HCT116 (cell line): ENCODE measurements at regions not wholly inside any gene's neighbourhood (a gene's known extent, or its start where the extent isn't known, plus 50 kb on each side); places are given as distances from the start of the nearest gene placed in this dataset.

ENCODE experiments used
- ATAC-seq: fragments of 200-7000 bp; cut with Tn5 transposase; 2 replicates; pipeline ENCODE4 v1.9.1; 2020; ENCODE audit warnings: mild to moderate bottlenecking, moderate library complexity
- BruUV-seq: library from RNA; stranded (reverse); fragments of 400-500 nt; replicated peaks from 2 replicates; lab custom pipeline; 2021; lab: Mats Ljungman, UMichigan
- CTCF ChIA-PET: fragments of 300-600 bp; sonication (Branson Sonifier 250); formaldehyde crosslinking; loops from one replicate; lab custom pipeline; 2021; ENCODE audit warnings: antibody characterized with exemption; lab: Charles Lee
- POLR2A ChIA-PET: fragments of 300-600, 350-600 bp; sonication (Branson Sonifier 250); formaldehyde crosslinking; loops from one replicate; lab custom pipeline; 2021; ENCODE audit warnings: antibody characterized with exemption; lab: Charles Lee
- RAD21 ChIA-PET, 2 experiments: fragments of 300-600 bp; sonication (Branson Sonifier 250); formaldehyde crosslinking; loops; one replicate each; lab custom pipeline; 2023; ENCODE audit warnings: low total read pairs in 2 of 2; ENCODE audit not compliant: uncharacterized antibody in 2 of 2, unreplicated experiment in 2 of 2, low non-redundant PET in 1 of 2; lab: Charles Lee
- DNase-seq: peaks from one replicate; pipeline ENCODE4 v3.0.0-alpha.2; 2010; ENCODE audit warnings: low read depth, low spot score
- H2AFZ ChIP-seq: fragments of 200-600 bp; shearing (Covaris generic), sonication (generic); 2 replicates; pipeline ENCODE4 v1.6.1; 2017; ENCODE audit warnings: low read depth, mixed run types, mixed read lengths, antibody characterized with exemption, low read length; ENCODE audit not compliant: poor library complexity, severe bottlenecking
- H3K27ac ChIP-seq: 2 replicates; pipeline ENCODE4 v1.5.1; 2012; ENCODE audit warnings: low read depth, low read length
- H3K27me3 ChIP-seq: fragments of 200-600 bp; sonication (generic); 2 replicates; pipeline ENCODE4 v1.6.1; 2016; ENCODE audit warnings: mixed run types, low read length, mixed read lengths; ENCODE audit not compliant: insufficient read depth
- H3K36me3 ChIP-seq, 2 experiments: fragments of 200-500 bp in 1 of 2; fragments of 200-600 bp in 1 of 2; sonication (Bioruptor generic) in 1 of 2; sonication (generic) in 1 of 2; 2 replicates each; pipeline versions ENCODE4 v1.5.1 to v1.6.1; 2014 to 2016; ENCODE audit warnings: low read length in 2 of 2, inconsistent platforms in 1 of 2, mixed read lengths in 1 of 2, mixed run types in 1 of 2; ENCODE audit not compliant: insufficient read depth in 2 of 2, control insufficient read depth in 1 of 2
- H3K4me1 ChIP-seq, 2 experiments: fragments of 200-600 bp in 1 of 2; sonication (generic) in 1 of 2; 2 replicates each; pipeline versions ENCODE4 v1.5.1 to v1.6.1; 2012 to 2017; ENCODE audit warnings: low read length in 2 of 2, inconsistent platforms in 1 of 2, mild to moderate bottlenecking in 1 of 2, mixed read lengths in 1 of 2, mixed run types in 1 of 2, moderate library complexity in 1 of 2; ENCODE audit not compliant: insufficient read depth in 2 of 2, control insufficient read depth in 1 of 2
- H3K4me2 ChIP-seq: fragments of 200-600 bp; sonication (generic); 2 replicates; pipeline ENCODE4 v1.6.1; 2017; ENCODE audit warnings: mixed run types, low read length, mixed read lengths
- H3K4me3 ChIP-seq, 2 experiments: fragments of 200-600 bp in 1 of 2; sonication (generic) in 1 of 2; replicated peaks in 1 of 2; 2 replicates each; pipeline ENCODE4 v1.5.1; 2011 to 2016; ENCODE audit warnings: low read length in 2 of 2, control low read depth in 1 of 2, low read depth in 1 of 2, mild to moderate bottlenecking in 1 of 2, mixed read lengths in 1 of 2, mixed run types in 1 of 2
- H3K79me2 ChIP-seq: fragments of 200-600 bp; sonication (generic); 2 replicates; pipeline ENCODE4 v1.6.1; 2017; ENCODE audit warnings: mild to moderate bottlenecking, mixed run types, low read length, moderate library complexity, mixed read lengths; ENCODE audit not compliant: insufficient read depth
- H3K9ac ChIP-seq: fragments of 200-600 bp; sonication (generic); 2 replicates; pipeline ENCODE4 v1.6.1; 2016; ENCODE audit warnings: low read length, mixed read lengths
- H3K9me2 ChIP-seq: fragments of 200-600 bp; sonication (generic), shearing (Covaris generic); 2 replicates; pipeline ENCODE4 v1.6.1; 2017; ENCODE audit warnings: mixed run types, mild to moderate bottlenecking, moderate library complexity; ENCODE audit not compliant: insufficient read depth
- H3K9me3 ChIP-seq, 2 experiments: fragments of 200-500 bp in 1 of 2; fragments of 200-600 bp in 1 of 2; sonication (Bioruptor generic) in 1 of 2; sonication (generic) in 1 of 2; 2 replicates each; pipeline ENCODE4 v1.6.1; 2014 to 2017; ENCODE audit warnings: low read length in 2 of 2, mixed read lengths in 2 of 2, inconsistent platforms in 1 of 2, low read depth in 1 of 2, mild to moderate bottlenecking in 1 of 2, mixed run types in 1 of 2, moderate library complexity in 1 of 2; ENCODE audit not compliant: control insufficient read depth in 1 of 2, insufficient read depth in 1 of 2
- H4K20me1 ChIP-seq: fragments of 200-600 bp; sonication (generic), shearing (Covaris generic); 2 replicates; pipeline ENCODE4 v1.6.1; 2017; ENCODE audit warnings: mixed run types, mild to moderate bottlenecking, moderate library complexity; ENCODE audit not compliant: insufficient read depth
- CBX3 ChIP-seq: IDR thresholded peaks from 2 replicates; pipeline ENCODE4 v1.6.1; 2012; ENCODE audit warnings: low read depth
- CEBPB ChIP-seq: IDR thresholded peaks from 2 replicates; pipeline ENCODE4 v1.6.1; 2012; ENCODE audit warnings: low read depth
- CTCF ChIP-seq, 3 experiments: fragments of 200-600 bp in 1 of 3; sonication (generic) in 1 of 3; IDR thresholded peaks in 2 of 3; conservative IDR thresholded peaks in 1 of 3; 2 replicates each; pipeline ENCODE4 v1.5.1; 2012 to 2017; ENCODE audit warnings: low read depth in 2 of 3, low read length in 2 of 3, antibody characterized with exemption in 1 of 3, borderline replicate concordance in 1 of 3, control low read depth in 1 of 3, mild to moderate bottlenecking in 1 of 3, mixed read lengths in 1 of 3, mixed run types in 1 of 3, moderate library complexity in 1 of 3; ENCODE audit not compliant: insufficient read depth in 1 of 3
- EGR1 ChIP-seq: IDR thresholded peaks from 2 replicates; pipeline ENCODE4 v1.6.1; 2012; ENCODE audit warnings: low read depth
- ELF1 ChIP-seq: IDR thresholded peaks from 2 replicates; pipeline ENCODE4 v1.6.1; 2012; ENCODE audit warnings: low read depth, borderline replicate concordance
- EZH2phosphoT487 ChIP-seq: fragments of 200-600 bp; IDR thresholded peaks from 2 replicates; pipeline ENCODE4 v1.6.1; 2018; ENCODE audit warnings: antibody characterized with exemption, borderline replicate concordance
- JUND ChIP-seq: IDR thresholded peaks from 2 replicates; pipeline ENCODE4 v1.6.1; 2012
- POLR2A ChIP-seq: IDR thresholded peaks from 2 replicates; pipeline ENCODE4 v1.7.0; 2011; ENCODE audit warnings: borderline replicate concordance; ENCODE audit not compliant: insufficient read depth, insufficient read length; ENCODE audit errors: extremely low read depth
- POLR2AphosphoS5 ChIP-seq: IDR thresholded peaks from 2 replicates; pipeline ENCODE4 v1.6.1; 2011; ENCODE audit warnings: mild to moderate bottlenecking, low read depth, low read length, moderate library complexity
- RAD21 ChIP-seq: IDR thresholded peaks from 2 replicates; pipeline ENCODE4 v1.6.1; 2012; ENCODE audit warnings: low read depth, mild to moderate bottlenecking
- REST ChIP-seq: IDR thresholded peaks from 2 replicates; pipeline ENCODE4 v1.6.1; 2012; ENCODE audit warnings: low read depth
- SIN3A ChIP-seq: IDR thresholded peaks from 2 replicates; pipeline ENCODE4 v1.6.1; 2012; ENCODE audit warnings: low read depth
- SP1 ChIP-seq: IDR thresholded peaks from 2 replicates; pipeline ENCODE4 v1.6.1; 2012; ENCODE audit warnings: low read depth
- SRF ChIP-seq: IDR thresholded peaks from 2 replicates; pipeline ENCODE4 v1.6.1; 2012; ENCODE audit warnings: low read depth
- TCF7L2 ChIP-seq: IDR thresholded peaks from 2 replicates; pipeline ENCODE4 v1.7.0; 2011; ENCODE audit warnings: borderline replicate concordance, inconsistent platforms; ENCODE audit not compliant: insufficient read depth, insufficient read length; ENCODE audit errors: extremely low read depth
- YY1 ChIP-seq: IDR thresholded peaks from 2 replicates; pipeline ENCODE4 v1.6.1; 2011; ENCODE audit warnings: low read length, low read depth, moderate library complexity, mild to moderate bottlenecking; ENCODE audit not compliant: insufficient replicate concordance; ENCODE audit errors: extremely low read depth
- ZBTB33 ChIP-seq: IDR thresholded peaks from 2 replicates; pipeline ENCODE4 v1.6.1; 2011; ENCODE audit warnings: mild to moderate bottlenecking, low read length, moderate library complexity; ENCODE audit not compliant: insufficient replicate concordance; ENCODE audit errors: extremely low read depth
- ZFX ChIP-seq: fragments of 450-650 bp; IDR thresholded peaks from 2 replicates; pipeline ENCODE4 v1.6.1; 2017
- ZNF274 ChIP-seq: fragments of 200-500 bp; sonication (Bioruptor generic); IDR thresholded peaks from 2 replicates; pipeline ENCODE4 v1.6.1; 2014; ENCODE audit warnings: mild to moderate bottlenecking, low read depth, low read length, inconsistent platforms
- intact Hi-C: fragments of 100-400 bp; cut with micrococcal nuclease; formaldehyde crosslinking; loops from 2 replicates; pipeline ENCODE4 v1.10.0; 2022

GRCh38 chr2:236871500-236872001 lies 214.1 kb upstream of the COPS8 start:
- ATAC-seq: no peak
- Histone ChIP-seq H3K79me2 (no peaks in the 10 kb centered on the region), H3K4me1 (0 out of 4 replicates have a peak, but pooled peaks cover 2 to 5% of the 10 kb centered on the region in 2 experiments), H3K27me3 (peaks cover 70% of the 10 kb centered on the region), H3K27ac (no peak overlapping the region), H4K20me1 (no peaks in the 10 kb centered on the region), H2AFZ (no peak overlapping the region), H3K9me2 (no peaks in the 10 kb centered on the region), H3K9ac (no peak overlapping the region), H3K4me3 (no peak overlapping the region), H3K36me3 (no peaks in the 10 kb centered on the region), H3K9me3 (no peaks in the 10 kb centered on the region), H3K4me2 (no peak overlapping the region)
- TF ChIP-seq ZNF274: no peak
- TF ChIP-seq EZH2phosphoT487: no peak
- no peak for TF ChIP-seq RAD21
- TF ChIP-seq YY1: no peak
- no peak for TF ChIP-seq TCF7L2
- no peak for TF ChIP-seq CTCF (IDR thresholded peaks at IDR 0.05 in 2 of 3, conservative IDR thresholded peaks at IDR 0.05 in 1 of 3; ENCODE audit: borderline replicate concordance in 1 of 3, insufficient read depth in 1 of 3, low read depth in 2 of 3, low read length in 2 of 3)
- TF ChIP-seq CEBPB: no peak
- no peak for TF ChIP-seq POLR2AphosphoS5
- no peak for TF ChIP-seq JUND
- TF ChIP-seq SP1: no peak
- no peak for TF ChIP-seq REST
- TF ChIP-seq ELF1: no peak
- no peak for TF ChIP-seq EGR1
- no peak for TF ChIP-seq SIN3A
- TF ChIP-seq POLR2A: no peak
- no peak for TF ChIP-seq CBX3
- TF ChIP-seq ZBTB33: no peak
- TF ChIP-seq ZFX: no peak
- TF ChIP-seq SRF: no peak
- intact Hi-C loops: no loop called here
- DNase-seq: no peak
- RAD21 ChIA-PET: no interaction called here
- POLR2A ChIA-PET: no interaction called here
- CTCF ChIA-PET: no interaction called here
- no TSS peak for BruUV-seq
